CD14-positive monocyte (primary cell): ENCODE measurements at regions not wholly inside any gene's neighbourhood (a gene's known extent, or its start where the extent isn't known, plus 50 kb on each side); places are given as distances from the start of the nearest gene placed in this dataset.

ENCODE experiments used
- DNase-seq, 3 donors: peaks; one replicate each; pipeline ENCODE4 v3.0.0-alpha.2; 2011 to 2022
- H2AFZ ChIP-seq: 2 replicates; pipeline ENCODE4 v1.6.0; 2012; ENCODE audit warnings: mild to moderate bottlenecking, low read depth, low read length, inconsistent platforms; ENCODE audit not compliant: insufficient read depth, poor library complexity, severe bottlenecking
- H3K27ac ChIP-seq, 2 donors: 1 replicate in 1 of 2; 2 replicates in 1 of 2; pipeline ENCODE4 v1.5.1; 2012 to 2013; ENCODE audit warnings: low read length in 2 of 2, control low read depth in 1 of 2, inconsistent platforms in 1 of 2, low read depth in 1 of 2, mild to moderate bottlenecking in 1 of 2
- H3K27me3 ChIP-seq, 2 donors: one replicate each; pipeline versions ENCODE4 v1.6.0 to v1.6.1; 2011 to 2013; ENCODE audit warnings: low read length in 2 of 2; ENCODE audit not compliant: control insufficient read depth in 2 of 2, insufficient read depth in 2 of 2
- H3K36me3 ChIP-seq, 2 donors: replicated peaks in 1 of 2; 1 replicate in 1 of 2; 2 replicates in 1 of 2; pipeline versions ENCODE4 v1.5.1 to v1.6.1; 2012 to 2013; ENCODE audit warnings: low read length in 2 of 2, control low read depth in 1 of 2, inconsistent platforms in 1 of 2, mild to moderate bottlenecking in 1 of 2; ENCODE audit not compliant: insufficient read depth in 2 of 2, control insufficient read depth in 1 of 2
- H3K4me1 ChIP-seq, 2 donors: 1 replicate in 1 of 2; 2 replicates in 1 of 2; pipeline versions ENCODE4 v1.5.1 to v1.6.1; 2012 to 2013; ENCODE audit warnings: low read length in 2 of 2, control low read depth in 1 of 2, inconsistent platforms in 1 of 2, mild to moderate bottlenecking in 1 of 2, moderate library complexity in 1 of 2; ENCODE audit not compliant: insufficient read depth in 2 of 2, control insufficient read depth in 1 of 2
- H3K4me2 ChIP-seq: replicated peaks from 2 replicates; pipeline ENCODE3; 2012; ENCODE audit warnings: low read length, moderate library complexity, mild to moderate bottlenecking; ENCODE audit not compliant: poor library complexity, severe bottlenecking; ENCODE audit errors: extremely low read depth
- H3K4me3 ChIP-seq, 3 experiments: fragments of 200-600 bp in 1 of 3; sonication (generic) in 1 of 3; replicated peaks in 1 of 3; 1 replicate in 2 of 3; 2 replicates in 1 of 3; pipeline ENCODE4 v1.5.1; 2011 to 2013; ENCODE audit warnings: low read length in 3 of 3, mild to moderate bottlenecking in 3 of 3, control low read depth in 2 of 3, low read depth in 2 of 3, inconsistent platforms in 1 of 3, moderate library complexity in 1 of 3
- H3K79me2 ChIP-seq: 2 replicates; pipeline ENCODE4 v1.6.0; 2012; ENCODE audit warnings: mild to moderate bottlenecking, control low read depth, inconsistent platforms, low read length, moderate library complexity; ENCODE audit not compliant: insufficient read depth
- H3K9ac ChIP-seq: 2 replicates; pipeline ENCODE4 v1.6.0; 2017; ENCODE audit warnings: low read length, mild to moderate bottlenecking; ENCODE audit not compliant: insufficient read depth, poor library complexity, severe bottlenecking
- H3K9me3 ChIP-seq, 2 donors: replicated peaks in 1 of 2; 1 replicate in 1 of 2; 2 replicates in 1 of 2; pipeline versions ENCODE4 v1.5.1 to v1.6.1; 2012 to 2013; ENCODE audit warnings: low read length in 2 of 2, control low read depth in 1 of 2; ENCODE audit not compliant: control insufficient read depth in 1 of 2, insufficient read depth in 1 of 2
- H4K20me1 ChIP-seq: 2 replicates; pipeline ENCODE4 v1.6.0; 2012; ENCODE audit warnings: mild to moderate bottlenecking, low read length, control low read depth, moderate library complexity; ENCODE audit not compliant: insufficient read depth
- H3K27ac Mint-ChIP-seq, 7 donors: one replicate each; pipeline ENCODE4 v1.8.0; 2020; ENCODE audit warnings: mild to moderate bottlenecking in 7 of 7, mixed read lengths in 7 of 7, moderate library complexity in 6 of 7, inconsistent platforms in 2 of 7
- H3K27me3 Mint-ChIP-seq, 3 donors: one replicate each; pipeline ENCODE4 v1.8.0; 2021 to 2022; ENCODE audit warnings: low read depth in 3 of 3, mild to moderate bottlenecking in 3 of 3, mixed read lengths in 3 of 3, moderate library complexity in 3 of 3, inconsistent platforms in 1 of 3
- H3K36me3 Mint-ChIP-seq, 2 donors: one replicate each; pipeline ENCODE4 v1.8.0; 2020; ENCODE audit warnings: mixed read lengths in 2 of 2, inconsistent platforms in 1 of 2, mild to moderate bottlenecking in 1 of 2
- H3K4me1 Mint-ChIP-seq: one replicate; pipeline ENCODE4 v1.8.0; 2020; ENCODE audit warnings: mild to moderate bottlenecking, mixed read lengths
- H3K4me3 Mint-ChIP-seq, 2 donors: one replicate each; pipeline ENCODE4 v1.8.0; 2020; ENCODE audit warnings: mild to moderate bottlenecking in 2 of 2, mixed read lengths in 2 of 2, moderate library complexity in 1 of 2
- H3K9me3 Mint-ChIP-seq, 7 donors: one replicate each; pipeline ENCODE4 v1.8.0; 2020 to 2022; ENCODE audit warnings: mixed read lengths in 7 of 7, mild to moderate bottlenecking in 6 of 7, moderate library complexity in 6 of 7, inconsistent platforms in 2 of 7
- WGBS: methylation state at CpG from one replicate; pipeline ENCODE4 v1.1.5; 2013; ENCODE audit warnings: missing lambda C conversion rate; ENCODE audit not compliant: insufficient coverage; 5-methylcytosine and 5-hydroxymethylcytosine counted together
- intact Hi-C, 2 donors: fragments of 100-400 bp; cut with micrococcal nuclease; formaldehyde crosslinking; loops; one replicate each; pipeline versions ENCODE4 v1.15.0 to v1.15.1; 2023
- TF ChIP-seq, protein P1 (sequence below): fragments of 200-600 bp; IDR thresholded peaks from one replicate; pipeline ENCODE4 v1.8.0; 2022; ENCODE audit warnings: antibody characterized with exemption, mild to moderate bottlenecking

DNA sequence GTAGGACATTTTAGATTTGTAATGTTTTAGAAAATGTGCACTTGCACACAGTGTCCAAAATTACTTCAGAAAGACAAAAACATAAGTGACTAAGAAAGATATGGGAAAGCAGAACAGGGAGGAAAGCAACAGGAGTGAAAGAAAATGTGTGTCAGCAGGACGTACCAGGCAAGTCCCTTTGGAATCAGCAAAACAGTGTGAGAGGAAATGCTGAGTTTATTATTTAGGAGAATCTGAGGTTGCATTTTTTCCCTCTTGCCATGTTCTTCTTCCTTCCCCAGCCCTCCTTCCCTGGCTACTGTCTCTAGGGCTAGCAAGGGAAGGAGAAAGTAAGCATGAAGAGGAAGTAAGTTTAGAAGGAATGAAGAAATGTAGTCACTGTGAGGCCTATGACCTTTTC, 67.7 kb upstream of the CD163 start:
- peak overlapping the region; percentile 40 for H3K4me2 ChIP-seq
- H3K36me3 Mint-ChIP-seq, result no peaks in the 10 kb centered on the region
- H3K27ac Mint-ChIP-seq, result peak overlapping the region; percentile 55 to 88 (median 83)
- H3K9me3 ChIP-seq, result no peaks in the 10 kb centered on the region
- no peaks in the 10 kb centered on the region for H3K36me3 ChIP-seq
- DNase-seq, result peak; percentile 15 to 64 (median 54)
- H4K20me1 ChIP-seq, result no peaks in the 10 kb centered on the region
- H3K27ac ChIP-seq, result peak overlapping the region in 1 of 2 donors; percentile 73
- H3K27me3 Mint-ChIP-seq, result no peaks in the 10 kb centered on the region
- peaks cover 20 to 30% of the 10 kb centered on the region in 2 donors for H3K4me1 ChIP-seq
- TF ChIP-seq, protein P1, sequence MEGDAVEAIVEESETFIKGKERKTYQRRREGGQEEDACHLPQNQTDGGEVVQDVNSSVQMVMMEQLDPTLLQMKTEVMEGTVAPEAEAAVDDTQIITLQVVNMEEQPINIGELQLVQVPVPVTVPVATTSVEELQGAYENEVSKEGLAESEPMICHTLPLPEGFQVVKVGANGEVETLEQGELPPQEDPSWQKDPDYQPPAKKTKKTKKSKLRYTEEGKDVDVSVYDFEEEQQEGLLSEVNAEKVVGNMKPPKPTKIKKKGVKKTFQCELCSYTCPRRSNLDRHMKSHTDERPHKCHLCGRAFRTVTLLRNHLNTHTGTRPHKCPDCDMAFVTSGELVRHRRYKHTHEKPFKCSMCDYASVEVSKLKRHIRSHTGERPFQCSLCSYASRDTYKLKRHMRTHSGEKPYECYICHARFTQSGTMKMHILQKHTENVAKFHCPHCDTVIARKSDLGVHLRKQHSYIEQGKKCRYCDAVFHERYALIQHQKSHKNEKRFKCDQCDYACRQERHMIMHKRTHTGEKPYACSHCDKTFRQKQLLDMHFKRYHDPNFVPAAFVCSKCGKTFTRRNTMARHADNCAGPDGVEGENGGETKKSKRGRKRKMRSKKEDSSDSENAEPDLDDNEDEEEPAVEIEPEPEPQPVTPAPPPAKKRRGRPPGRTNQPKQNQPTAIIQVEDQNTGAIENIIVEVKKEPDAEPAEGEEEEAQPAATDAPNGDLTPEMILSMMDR, result no peak
- no peaks in the 10 kb centered on the region for H3K79me2 ChIP-seq
- H3K9ac ChIP-seq, result no peak overlapping the region
- peak overlapping the region in 1 of 2 donors; percentile 52 for H3K4me3 Mint-ChIP-seq
- peaks cover 28% of the 10 kb centered on the region for H3K4me1 Mint-ChIP-seq
- intact Hi-C loops, result no loop called here
- H3K27me3 ChIP-seq, result no peaks in the 10 kb centered on the region
- no CpG with 5 or more reads among the region's 1 CpG for WGBS
- H2AFZ ChIP-seq, result no peak overlapping the region
- H3K4me3 ChIP-seq, result peak overlapping the region in 1 of 3 experiments; percentile 39
- peaks cover 0 to 1% (median 0%) of the 10 kb centered on the region in 7 donors for H3K9me3 Mint-ChIP-seq

DNA sequence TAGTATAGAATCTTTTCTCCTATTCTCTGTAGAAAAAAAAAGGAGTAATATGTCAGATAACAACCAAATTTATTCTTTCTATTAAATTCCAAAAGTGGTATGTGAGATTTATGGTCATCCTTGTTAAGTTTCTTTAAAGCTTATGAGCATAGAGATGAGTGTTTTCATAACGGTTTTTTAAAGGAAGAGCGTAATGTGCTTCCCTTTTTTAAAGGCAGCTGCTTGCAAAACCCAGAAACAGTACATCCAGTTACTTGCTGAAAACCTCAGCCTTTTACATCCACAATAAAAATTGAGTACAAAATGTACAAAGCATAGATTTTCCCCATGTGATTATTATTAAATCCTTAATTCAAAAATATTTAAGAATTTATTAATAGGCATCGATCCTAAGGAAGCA, 53.6 kb upstream of the CD163 start:
- H4K20me1 ChIP-seq, result no peaks in the 10 kb centered on the region
- Mint-ChIP-seq H3K9me3 (peaks cover 0 to 10% (median 6%) of the 10 kb centered on the region in 7 donors), H3K36me3 (no peaks in the 10 kb centered on the region), H3K27ac (peak overlapping the region; percentile 70 to 92 (median 77)), H3K27me3 (no peaks in the 10 kb centered on the region), H3K4me3 (no peak overlapping the region), H3K4me1 (peaks cover 33% of the 10 kb centered on the region)
- TF ChIP-seq, protein P1, result no peak
- peaks cover 22 to 32% of the 10 kb centered on the region in 2 donors for H3K4me1 ChIP-seq
- no peaks in the 10 kb centered on the region for H3K36me3 ChIP-seq
- intact Hi-C loops, result no loop called here
- peak overlapping the region; percentile 50 for H3K4me2 ChIP-seq
- peak overlapping the region in 1 of 3 experiments; percentile 35 for H3K4me3 ChIP-seq
- no peaks in the 10 kb centered on the region for H3K9me3 ChIP-seq
- no CpG with 5 or more reads among the region's 3 CpGs for WGBS
- no peaks in the 10 kb centered on the region for H3K79me2 ChIP-seq
- no peaks in the 10 kb centered on the region for H3K27me3 ChIP-seq
- H3K9ac ChIP-seq, result no peak overlapping the region
- peak overlapping the region in 1 of 2 donors; percentile 62 for H3K27ac ChIP-seq
- peak; percentile 34 to 69 (median 60) for DNase-seq
- no peak overlapping the region for H2AFZ ChIP-seq
